NCI-H146 treated with DMSO at 0.1 percent for 48 hours (cell line): ENCODE measurements at regions not wholly inside any gene's neighbourhood (a gene's known extent, or its start where the extent isn't known, plus 50 kb on each side); places are given as distances from the start of the nearest gene placed in this dataset.
"Not testable (repeated sequence)": the region's sequence is repeated elsewhere in the genome, so short reads cannot be mapped to it uniquely, and the experiment has no call there.

Experiments
- DNase-seq: peaks from one replicate; lab custom pipeline; 2025; ENCODE audit not compliant: unreplicated experiment; lab: John Stamatoyannopoulos, UW

DNA sequence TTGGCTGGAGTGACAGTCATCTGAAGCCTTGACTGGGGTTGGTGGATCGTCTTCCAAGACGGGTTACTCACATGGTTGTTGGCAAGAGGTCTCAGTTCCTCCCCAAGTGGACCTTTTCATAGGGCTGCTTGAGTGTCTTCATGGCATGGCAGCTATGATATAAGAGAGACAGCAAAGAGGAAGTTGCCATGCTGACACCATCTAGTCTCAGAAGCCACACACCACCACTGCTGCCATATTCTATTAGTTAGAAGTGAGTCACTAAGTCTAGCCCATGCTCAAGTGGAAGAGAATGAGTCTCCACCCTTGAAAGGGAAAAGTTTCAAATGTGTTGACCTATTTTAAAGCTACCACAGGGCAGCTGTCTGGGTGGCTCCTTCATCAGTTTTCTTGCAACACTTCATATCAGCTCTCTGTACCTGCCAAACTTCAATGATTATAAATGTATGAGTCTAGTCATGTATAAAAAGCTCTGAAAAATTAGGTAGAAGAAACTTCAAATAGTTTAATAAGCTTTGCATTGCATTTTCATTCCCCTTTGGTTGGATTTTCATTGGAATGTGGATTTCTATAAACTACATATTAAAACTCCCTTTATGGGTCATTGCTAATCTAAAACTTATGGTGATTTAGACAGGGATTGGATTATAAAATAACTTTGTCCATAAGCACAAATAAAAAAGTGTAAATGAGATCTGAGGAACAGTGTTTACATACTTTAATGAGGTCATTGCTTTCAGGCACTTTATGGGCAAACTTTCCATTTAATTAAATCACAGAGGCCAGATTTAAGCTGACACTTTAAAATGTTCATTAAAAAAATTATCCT is 68.0 kb upstream of the ATXN3L start:
- DNase-seq, result no peak

DNA sequence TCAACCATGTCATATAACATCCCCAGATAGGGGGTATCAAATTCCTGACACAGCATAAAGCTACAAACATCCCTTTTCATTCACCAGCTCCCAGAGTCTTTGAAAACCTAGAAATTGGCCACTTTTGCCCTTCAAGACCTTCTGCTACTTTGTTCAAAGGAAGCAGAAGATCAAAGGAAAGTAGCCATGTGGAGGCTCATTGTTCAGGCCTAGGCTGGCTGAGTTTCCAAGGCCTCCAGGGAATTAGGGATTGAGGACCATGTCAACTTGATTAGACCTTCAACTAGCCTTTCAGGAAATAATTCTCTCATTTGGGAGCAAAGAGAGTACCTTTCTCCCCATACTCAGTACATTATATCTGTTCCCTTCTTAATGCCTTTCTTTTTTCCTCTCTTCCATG is 66.8 kb upstream of the ATXN3L start:
- no peak for DNase-seq

GRCh38 chrX:13386092-13386491 is 66.2 kb upstream of the ATXN3L start:
- no peak for DNase-seq

DNA sequence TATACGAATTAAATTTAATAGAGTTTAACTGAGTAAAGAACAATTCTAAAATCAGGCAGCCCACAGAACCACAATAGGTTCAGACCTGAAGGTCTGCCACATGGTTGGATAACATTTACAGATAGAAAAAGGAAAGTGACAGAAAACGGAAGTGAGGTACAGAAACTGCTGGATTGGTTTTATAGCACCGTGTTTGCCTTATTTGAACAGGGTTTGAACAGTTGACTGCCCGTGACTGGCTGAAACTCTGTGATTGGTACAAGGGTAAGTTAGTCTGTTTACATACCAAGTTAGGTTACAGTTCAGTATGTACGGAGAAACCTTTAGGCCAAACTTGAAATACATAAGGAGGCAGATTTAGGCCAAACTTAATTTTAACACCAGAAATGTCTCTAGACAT is 64.1 kb upstream of the ATXN3L start:
- no peak for DNase-seq

- DNase-seq, result no peak
Measured at GRCh38 chrX:13381514-13381913, 61.7 kb upstream of the ATXN3L start.

- DNase-seq, result no peak
Measured at GRCh38 chrX:13380211-13380610, 60.4 kb upstream of the ATXN3L start.

DNA sequence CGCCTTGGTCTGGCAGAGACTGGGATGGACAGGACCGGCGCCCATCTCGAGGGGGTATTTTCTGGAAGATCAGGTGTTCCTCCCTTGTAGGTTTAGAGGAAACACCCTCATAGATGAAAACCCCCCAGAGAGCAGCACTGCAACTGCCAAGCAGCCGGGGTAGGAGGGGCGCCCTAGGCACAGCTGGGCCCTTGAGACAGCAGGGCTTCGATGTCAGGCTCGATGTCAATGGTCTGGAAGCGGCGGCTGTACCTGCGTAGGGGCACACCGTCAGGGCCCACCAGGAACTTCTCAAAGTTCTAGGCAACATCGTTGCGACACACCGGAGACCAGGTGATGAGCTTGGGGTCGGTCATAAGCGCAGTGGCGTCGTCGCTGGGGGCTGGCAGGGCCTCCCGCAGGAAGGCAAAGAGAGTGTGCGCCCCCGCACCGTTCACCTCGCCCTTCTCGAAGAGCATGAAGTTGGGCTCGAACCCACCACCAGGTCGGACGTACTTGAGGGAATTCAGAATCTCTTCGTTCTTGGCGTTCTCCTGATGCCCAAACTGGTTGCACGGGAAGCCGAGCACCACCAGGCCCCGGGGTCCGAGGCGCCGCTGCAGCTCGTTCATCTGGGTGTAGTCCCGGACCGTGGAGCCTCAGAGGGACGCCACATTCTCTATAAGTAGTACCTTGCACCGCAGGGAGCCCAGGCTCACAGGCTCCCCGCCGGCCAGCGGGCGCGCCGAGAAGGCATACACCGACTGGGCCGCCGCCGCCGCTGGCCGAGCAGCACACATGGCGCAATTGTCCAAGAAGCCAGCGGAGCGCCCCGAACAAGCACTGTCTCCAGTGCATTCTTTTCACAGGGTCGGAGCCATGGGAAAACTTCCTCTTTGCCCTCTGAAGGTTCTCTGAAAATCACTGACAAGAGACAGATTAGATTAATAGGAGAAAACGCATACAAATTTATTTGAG is 59.0 kb upstream of the ATXN3L start:
- not testable (repeated sequence) for DNase-seq

- DNase-seq, result no peak
Measured at GRCh38 chrX:13377550-13377934, 57.7 kb upstream of the ATXN3L start.

DNA sequence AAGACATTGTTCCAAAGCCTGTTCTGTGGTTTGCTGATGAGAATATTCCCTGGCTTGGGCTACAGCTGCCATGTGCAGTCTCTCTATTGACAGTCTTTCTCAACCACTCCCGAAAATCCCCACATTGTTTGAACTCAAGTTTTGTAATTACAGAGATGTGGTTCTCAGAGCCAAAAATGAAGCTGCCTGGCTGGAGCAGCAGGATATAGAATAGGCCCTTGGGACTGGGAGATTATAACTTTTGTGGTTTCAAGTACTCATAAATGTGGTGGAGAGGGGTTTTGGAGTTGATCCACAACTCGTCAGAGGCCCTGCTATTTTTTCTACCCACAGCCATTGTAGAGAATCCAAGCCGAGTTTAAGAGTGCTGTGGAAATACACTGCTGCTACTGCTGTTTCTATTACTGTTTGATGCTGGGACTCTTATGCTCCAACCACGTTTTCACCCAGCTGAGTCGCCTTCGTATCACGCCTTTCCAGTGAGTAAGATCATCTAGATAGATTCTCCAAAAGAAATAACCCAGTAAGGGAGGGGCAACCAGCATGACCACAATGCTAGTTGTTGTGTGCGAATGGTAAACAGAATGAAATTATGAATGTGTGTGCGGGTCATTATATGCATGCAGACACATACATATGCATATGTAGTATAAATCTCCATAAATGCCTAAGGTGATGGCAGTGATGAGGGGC is 57.1 kb upstream of the ATXN3L start:
- DNase-seq, result no peak

DNA sequence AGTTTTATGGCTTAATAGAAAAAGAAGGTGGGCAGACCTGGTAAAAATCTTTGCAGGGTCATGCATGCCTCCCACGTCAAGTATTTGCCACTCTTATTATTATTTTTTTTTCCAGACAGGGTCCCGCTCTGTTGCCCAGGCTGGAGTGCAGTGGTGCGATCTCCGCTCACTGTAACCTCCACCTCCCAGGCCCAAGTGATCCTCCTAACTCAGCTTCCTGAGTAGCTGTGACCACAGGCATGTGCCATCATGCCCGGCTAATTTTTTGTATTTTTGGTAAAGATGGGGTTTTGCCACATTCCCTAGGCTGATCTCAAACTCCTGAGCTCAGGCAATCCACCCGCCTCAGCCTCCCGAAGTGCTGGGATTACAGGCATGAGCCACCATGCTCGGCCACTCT is 55.7 kb upstream of the ATXN3L start:
- DNase-seq, result not testable (repeated sequence)

- DNase-seq, result no peak
Measured at GRCh38 chrX:13374364-13374763, 54.5 kb upstream of the ATXN3L start.

- no peak for DNase-seq
Measured at GRCh38 chrX:13373431-13374187, 53.8 kb upstream of the ATXN3L start.

- no peak for DNase-seq
Measured at GRCh38 chrX:13373027-13373426, 53.2 kb upstream of the ATXN3L start.

DNA sequence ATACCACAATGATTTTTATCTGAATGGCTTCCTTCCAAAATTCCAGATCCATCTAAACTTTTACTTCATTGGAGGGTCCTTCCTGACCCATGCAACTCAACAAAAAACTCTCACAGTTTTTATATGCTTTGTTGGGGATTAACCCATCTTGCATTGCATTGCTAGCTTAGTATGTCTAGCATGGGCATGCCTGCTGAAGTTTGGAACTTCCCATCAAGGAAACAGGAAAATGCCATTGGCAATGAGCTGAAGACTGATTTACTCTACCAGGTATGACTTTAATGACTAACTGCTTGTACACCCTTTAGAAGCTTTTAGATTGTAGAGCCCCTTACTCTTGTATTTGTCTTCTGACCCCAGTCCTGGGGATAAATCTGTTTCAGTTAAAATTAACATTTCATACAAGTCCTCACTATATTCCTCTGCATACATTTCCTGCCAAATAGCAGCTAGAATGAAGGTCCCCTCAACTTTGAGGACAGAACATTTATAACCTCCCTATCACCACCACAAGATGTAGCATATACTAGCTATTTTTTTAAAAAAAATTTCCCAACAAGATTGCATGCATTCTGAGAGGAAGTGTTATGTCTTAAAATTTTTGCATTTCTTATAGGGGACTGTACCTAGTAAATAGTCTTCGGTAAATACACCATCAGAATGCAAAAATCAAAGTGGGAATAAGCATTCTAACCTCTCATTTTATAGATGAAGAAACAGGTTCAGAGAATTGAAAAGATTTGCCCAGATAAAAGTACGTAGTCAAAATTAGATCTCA is 52.5 kb upstream of the ATXN3L start:
- no peak for DNase-seq

DNA sequence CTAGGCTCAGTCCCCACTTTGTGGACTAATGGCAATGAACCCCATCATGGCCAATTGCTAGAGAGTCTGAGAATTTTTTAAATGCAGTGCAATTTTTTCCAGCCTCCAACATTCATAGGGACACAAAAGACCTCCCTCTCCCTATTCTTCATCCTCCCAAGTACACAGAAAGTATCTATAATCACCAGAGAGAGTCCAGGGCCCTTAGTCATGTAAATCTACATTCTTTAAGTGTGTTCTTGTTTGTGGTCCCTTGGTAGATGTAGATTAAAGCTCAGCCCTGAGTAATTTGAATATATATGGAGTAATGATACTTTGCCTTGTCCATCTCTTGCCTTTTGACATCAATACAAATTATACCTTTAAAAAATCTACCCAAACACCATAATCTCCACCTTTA is 51.3 kb upstream of the ATXN3L start:
- no peak for DNase-seq

DNA sequence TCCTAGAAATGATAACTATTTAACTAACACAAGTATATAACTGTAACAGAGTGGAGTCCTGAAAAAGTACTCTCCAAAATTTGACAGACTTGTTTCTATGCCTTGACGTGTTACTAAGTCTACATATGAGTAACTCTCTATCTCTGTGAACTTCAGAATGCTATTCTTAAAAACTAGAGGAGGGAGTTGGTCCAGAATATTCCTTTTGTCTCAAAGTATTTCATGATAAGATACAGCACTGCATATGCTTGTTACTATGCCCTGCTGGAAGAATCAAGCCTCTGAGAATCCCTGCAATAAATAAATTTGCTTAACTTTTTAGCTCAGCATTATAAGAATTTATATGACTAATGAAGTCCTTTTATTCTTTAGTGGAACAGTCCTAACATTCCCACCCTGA is 50.9 kb upstream of the ATXN3L start:
- no peak for DNase-seq
